Erythroblast (primary cell): ENCODE measurements at regions not wholly inside any gene's neighbourhood (a gene's known extent, or its start where the extent isn't known, plus 50 kb on each side); places are given as distances from the start of the nearest gene placed in this dataset.

Experiments used
- GATA1 ChIP-seq: IDR thresholded peaks from 2 replicates; pipeline ENCODE4 v1.6.1; 2011; ENCODE audit warnings: low read depth, mild to moderate bottlenecking, control low read depth, low read length, moderate library complexity
- POLR2A ChIP-seq: IDR thresholded peaks from 2 replicates; pipeline ENCODE4 v1.6.1; 2011; ENCODE audit warnings: mild to moderate bottlenecking, low read length

- no peak for TF ChIP-seq POLR2A
- TF ChIP-seq GATA1, result no peak
Observed at GRCh38 chr7:12783421-12784095, 96.1 kb downstream of the ARL4A start.
